Lower lobe of right lung (tissue), 2 donors: ENCODE measurements at regions not wholly inside any gene's neighbourhood (a gene's known extent, or its start where the extent isn't known, plus 50 kb on each side); places are given as distances from the start of the nearest gene placed in this dataset.

Experiments used
- ATAC-seq, 2 donors: fragments of 200-7000 bp; cut with Tn5 transposase; one replicate each; pipeline ENCODE4 v1.9.1; 2020 to 2022; ENCODE audit warnings: mild to moderate bottlenecking in 2 of 2, moderate library complexity in 2 of 2
- DNase-seq: peaks from one replicate; pipeline ENCODE4 v3.0.0-alpha.2; 2020
- H3K27ac ChIP-seq: fragments of 200-600 bp; one replicate; pipeline ENCODE4 v1.8.0; 2022
- H3K27me3 ChIP-seq: fragments of 200-600 bp; one replicate; pipeline ENCODE4 v1.8.0; 2022; ENCODE audit warnings: low read depth
- H3K36me3 ChIP-seq: fragments of 200-600 bp; one replicate; pipeline ENCODE4 v1.8.0; 2022; ENCODE audit warnings: mild to moderate bottlenecking
- H3K4me1 ChIP-seq: fragments of 200-600 bp; one replicate; pipeline ENCODE4 v1.8.0; 2022
- H3K4me3 ChIP-seq: fragments of 200-600 bp; one replicate; pipeline ENCODE4 v1.8.0; 2022; ENCODE audit warnings: mild to moderate bottlenecking
- H3K9me3 ChIP-seq: fragments of 200-600 bp; one replicate; pipeline ENCODE4 v1.8.0; 2022
- CTCF ChIP-seq: fragments of 200-600 bp; IDR thresholded peaks from one replicate; pipeline ENCODE4 v1.8.0; 2022; ENCODE audit warnings: antibody characterized with exemption, mild to moderate bottlenecking
- intact Hi-C: fragments of 100-400 bp; cut with DNase I; formaldehyde crosslinking; loops from one replicate; pipeline ENCODE4 v1.11.0; 2022
- donor health status: DM: no; HTN: yes; CAD: no; lungs with severe emphysema.

GRCh38 chr12:130017591-130018449 lies 114.0 kb upstream of the TMEM132D start:
- no peak overlapping the region for H3K4me3 ChIP-seq
- intact Hi-C loops: no loop called here
- H3K27ac ChIP-seq: no peak overlapping the region
- H3K4me1 ChIP-seq: no peaks in the 10 kb centered on the region
- H3K36me3 ChIP-seq: no peaks in the 10 kb centered on the region
- DNase-seq (no peak), ATAC-seq (no peak)
- no peak for TF ChIP-seq CTCF
- peaks cover 41% of the 10 kb centered on the region for H3K27me3 ChIP-seq
- H3K9me3 ChIP-seq: no peaks in the 10 kb centered on the region

- intact Hi-C loops: no loop called here
- DNase-seq: no peak
- Histone ChIP-seq H3K4me3 (no peak overlapping the region), H3K4me1 (no peaks in the 10 kb centered on the region), H3K27me3 (peaks cover 35% of the 10 kb centered on the region), H3K27ac (no peak overlapping the region), H3K36me3 (no peaks in the 10 kb centered on the region), H3K9me3 (no peaks in the 10 kb centered on the region)
- no peak for ATAC-seq
- no peak for TF ChIP-seq CTCF
Observed at GRCh38 chr12:130018614-130019013, 114.8 kb upstream of the TMEM132D start.

- peak; percentile 59 for TF ChIP-seq CTCF
- ATAC-seq (no peak), DNase-seq (no peak)
- Histone ChIP-seq H3K27ac (no peak overlapping the region), H3K27me3 (peaks cover 30% of the 10 kb centered on the region), H3K36me3 (no peaks in the 10 kb centered on the region), H3K4me1 (no peaks in the 10 kb centered on the region), H3K4me3 (no peak overlapping the region), H3K9me3 (no peaks in the 10 kb centered on the region)
- intact Hi-C loops: no loop called here
Observed at GRCh38 chr12:130026608-130027176, 122.9 kb upstream of the TMEM132D start.

GRCh38 chr12:130027798-130028197 lies 124.0 kb upstream of the TMEM132D start:
- H3K27ac ChIP-seq: no peak overlapping the region
- H3K9me3 ChIP-seq: no peaks in the 10 kb centered on the region
- no peak for TF ChIP-seq CTCF
- no peak overlapping the region for H3K4me3 ChIP-seq
- intact Hi-C loops: no loop called here
- no peak for DNase-seq
- H3K36me3 ChIP-seq: no peaks in the 10 kb centered on the region
- ATAC-seq: no peak
- peaks cover 35% of the 10 kb centered on the region for H3K27me3 ChIP-seq
- no peaks in the 10 kb centered on the region for H3K4me1 ChIP-seq

- no peaks in the 10 kb centered on the region for H3K4me1 ChIP-seq
- no peak overlapping the region for H3K4me3 ChIP-seq
- H3K36me3 ChIP-seq: no peaks in the 10 kb centered on the region
- peaks cover 38% of the 10 kb centered on the region for H3K27me3 ChIP-seq
- no peaks in the 10 kb centered on the region for H3K9me3 ChIP-seq
- ATAC-seq (no peak), DNase-seq (no peak)
- no peak overlapping the region for H3K27ac ChIP-seq
- intact Hi-C loops: no loop called here
- TF ChIP-seq CTCF: no peak
Observed at GRCh38 chr12:130029151-130029550, 125.3 kb upstream of the TMEM132D start.
